ENCODE measurements at regions not wholly inside any gene's neighbourhood (a gene's known extent, or its start where the extent isn't known, plus 50 kb on each side); places are given as distances from the start of the nearest gene placed in this dataset.
A peak's percentile ranks its signal among the peaks of the same experiment; 100 is the strongest.

GRCh38 chr12:69119770-69120169 lies 119.6 kb upstream of the CPSF6 start:
- Mint-ChIP-seq H3K9me3 (no peaks in the 10 kb centered on the region), H3K27ac (no peak overlapping the region), H3K4me1 (peaks cover 16% of the 10 kb centered on the region), H3K4me3 (no peak overlapping the region), H3K36me3 (ENCODE audit: low read depth) (no peaks in the 10 kb centered on the region), H3K27me3 (ENCODE audit: low read depth, poor library complexity) (no peaks in the 10 kb centered on the region)
- TF ChIP-seq CTCF (IDR thresholded peaks at IDR 0.05), result no peak
- no peak for DNase-seq

GRCh38 chr12:69120354-69120753 lies 119.0 kb upstream of the CPSF6 start:
- H3K27ac Mint-ChIP-seq, result no peak overlapping the region
- H3K36me3 Mint-ChIP-seq (ENCODE audit: low read depth), result no peaks in the 10 kb centered on the region
- no peak for TF ChIP-seq CTCF (IDR thresholded peaks at IDR 0.05)
- no peak overlapping the region for H3K4me3 Mint-ChIP-seq
- H3K9me3 Mint-ChIP-seq, result no peaks in the 10 kb centered on the region
- peaks cover 22% of the 10 kb centered on the region for H3K4me1 Mint-ChIP-seq
- no peaks in the 10 kb centered on the region for H3K27me3 Mint-ChIP-seq (ENCODE audit: low read depth, poor library complexity)
- no peak for DNase-seq

- H3K27me3 Mint-ChIP-seq (ENCODE audit: low read depth, poor library complexity), result no peaks in the 10 kb centered on the region
These were observed 116.1 kb upstream of the CPSF6 start for GRCh38 chr12:69123311-69123710.

GRCh38 chr12:69123919-69124638 lies 115.3 kb upstream of the CPSF6 start:
- Mint-ChIP-seq H3K27me3 (ENCODE audit: low read depth, poor library complexity) (no peaks in the 10 kb centered on the region), H3K4me3 (no peak overlapping the region), H3K9me3 (no peaks in the 10 kb centered on the region), H3K4me1 (peaks cover 34% of the 10 kb centered on the region), H3K27ac (no peak overlapping the region), H3K36me3 (ENCODE audit: low read depth) (no peaks in the 10 kb centered on the region)
- no peak for DNase-seq
- no peak for TF ChIP-seq CTCF (IDR thresholded peaks at IDR 0.05)

More at GRCh38 chr12:69123311-69123710, 116.1 kb upstream of the CPSF6 start:
- peaks cover 30% of the 10 kb centered on the region for H3K4me1 Mint-ChIP-seq
- H3K9me3 Mint-ChIP-seq, result no peaks in the 10 kb centered on the region
- no peak for TF ChIP-seq CTCF (IDR thresholded peaks at IDR 0.05)
- no peak overlapping the region for H3K27ac Mint-ChIP-seq
- no peak for DNase-seq
- H3K36me3 Mint-ChIP-seq (ENCODE audit: low read depth), result no peaks in the 10 kb centered on the region
- no peak overlapping the region for H3K4me3 Mint-ChIP-seq

- Mint-ChIP-seq H3K4me1 (peaks cover 44% of the 10 kb centered on the region), H3K36me3 (ENCODE audit: low read depth) (no peaks in the 10 kb centered on the region), H3K27me3 (ENCODE audit: low read depth, poor library complexity) (peaks cover 5% of the 10 kb centered on the region), H3K4me3 (no peak overlapping the region), H3K27ac (no peak overlapping the region), H3K9me3 (peaks cover 8% of the 10 kb centered on the region)
- DNase-seq, result no peak
- no peak for TF ChIP-seq CTCF (IDR thresholded peaks at IDR 0.05)
These were observed 110.4 kb upstream of the CPSF6 start for GRCh38 chr12:69129017-69129416.

- Mint-ChIP-seq H3K9me3 (peaks cover 8% of the 10 kb centered on the region), H3K4me3 (peak overlapping the region; percentile 31), H3K36me3 (ENCODE audit: low read depth) (no peaks in the 10 kb centered on the region), H3K27ac (peak overlapping the region; percentile 88), H3K27me3 (ENCODE audit: low read depth, poor library complexity) (peaks cover 5% of the 10 kb centered on the region), H3K4me1 (peaks cover 39% of the 10 kb centered on the region)
- no peak for TF ChIP-seq CTCF (IDR thresholded peaks at IDR 0.05)
- no peak for DNase-seq
These were observed 109.8 kb upstream of the CPSF6 start for GRCh38 chr12:69129564-69129963.
